HEK293 (cell line): ENCODE measurements at regions not wholly inside any gene's neighbourhood (a gene's known extent, or its start where the extent isn't known, plus 50 kb on each side); places are given as distances from the start of the nearest gene placed in this dataset.

Experiments used
- YY1 ChIP-seq: fragments of 450-650 bp; formaldehyde crosslinking; IDR thresholded peaks from 2 replicates; pipeline ENCODE4 v1.5.1; 2018; ENCODE audit warnings: missing biosample characterization, missing genetic modification characterization
- ZNF768 ChIP-seq: fragments of 450-650 bp; formaldehyde crosslinking; IDR thresholded peaks from 2 replicates; pipeline ENCODE4 v1.5.1; 2018; ENCODE audit warnings: missing biosample characterization, mild to moderate bottlenecking, missing genetic modification characterization
- TF ChIP-seq, protein P1 (sequence below): fragments of 450-650 bp; formaldehyde crosslinking; IDR thresholded peaks from 2 replicates; pipeline ENCODE4 v1.5.1; 2016; ENCODE audit warnings: missing biosample characterization, missing genetic modification characterization

DNA sequence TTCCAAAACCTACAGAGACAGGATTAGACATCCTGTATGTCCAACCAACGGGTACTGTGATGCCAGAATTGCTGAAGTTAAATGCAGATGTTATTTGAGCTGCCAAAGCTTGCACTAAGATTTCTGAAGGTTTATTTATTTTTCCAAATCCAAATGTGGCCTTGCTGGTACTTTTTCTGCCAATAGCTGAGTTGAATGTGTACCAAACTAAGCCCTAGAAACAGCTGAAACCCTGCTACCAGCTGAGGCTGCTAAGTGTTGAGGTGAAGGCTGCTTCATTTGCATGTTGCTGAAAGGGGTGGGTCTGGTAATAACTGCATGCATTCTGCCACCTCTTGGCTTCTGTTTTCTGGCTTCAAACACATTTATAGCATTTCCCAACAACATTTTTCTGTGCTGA is 366.5 kb downstream of the FAT4 start:
- TF ChIP-seq, protein P1, sequence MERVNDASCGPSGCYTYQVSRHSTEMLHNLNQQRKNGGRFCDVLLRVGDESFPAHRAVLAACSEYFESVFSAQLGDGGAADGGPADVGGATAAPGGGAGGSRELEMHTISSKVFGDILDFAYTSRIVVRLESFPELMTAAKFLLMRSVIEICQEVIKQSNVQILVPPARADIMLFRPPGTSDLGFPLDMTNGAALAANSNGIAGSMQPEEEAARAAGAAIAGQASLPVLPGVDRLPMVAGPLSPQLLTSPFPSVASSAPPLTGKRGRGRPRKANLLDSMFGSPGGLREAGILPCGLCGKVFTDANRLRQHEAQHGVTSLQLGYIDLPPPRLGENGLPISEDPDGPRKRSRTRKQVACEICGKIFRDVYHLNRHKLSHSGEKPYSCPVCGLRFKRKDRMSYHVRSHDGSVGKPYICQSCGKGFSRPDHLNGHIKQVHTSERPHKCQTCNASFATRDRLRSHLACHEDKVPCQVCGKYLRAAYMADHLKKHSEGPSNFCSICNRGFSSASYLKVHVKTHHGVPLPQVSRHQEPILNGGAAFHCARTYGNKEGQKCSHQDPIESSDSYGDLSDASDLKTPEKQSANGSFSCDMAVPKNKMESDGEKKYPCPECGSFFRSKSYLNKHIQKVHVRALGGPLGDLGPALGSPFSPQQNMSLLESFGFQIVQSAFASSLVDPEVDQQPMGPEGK (tag by site-specific recombination), result no peak
- TF ChIP-seq ZNF768 (tag by site-specific recombination) (no peak), YY1 (tag by site-specific recombination) (no peak)
